IMR-90 (cell line): ENCODE measurements at regions not wholly inside any gene's neighbourhood (a gene's known extent, or its start where the extent isn't known, plus 50 kb on each side); places are given as distances from the start of the nearest gene placed in this dataset.

Source experiments
- ATAC-seq: fragments of 200-7000 bp; cut with Tn5 transposase; 2 replicates; pipeline ENCODE4 v1.9.1; 2020; ENCODE audit warnings: low read depth, mild to moderate bottlenecking, moderate library complexity
- BruUV-seq: library from RNA; stranded (reverse); fragments of 400-500 nt; replicated peaks from 2 replicates; lab custom pipeline; 2021; lab: Mats Ljungman, UMichigan
- CTCF ChIA-PET: fragments of 300-600 bp; formaldehyde crosslinking; extraction: SDS; loops from one replicate; lab custom pipeline; 2021; ENCODE audit warnings: antibody characterized with exemption; lab: Yijun Ruan, JAX
- POLR2A ChIA-PET: fragments of 300-600 bp; sonication (Branson Sonifier 250); formaldehyde crosslinking; loops from one replicate; lab custom pipeline; 2022; ENCODE audit warnings: antibody characterized with exemption; ENCODE audit not compliant: unreplicated experiment; lab: Charles Lee
- DNase-seq: peaks from one replicate; pipeline ENCODE4 v3.0.0; 2013
- H2AFZ ChIP-seq: replicated peaks from 2 replicates; pipeline ENCODE3; 2013; ENCODE audit warnings: low read length, mild to moderate bottlenecking; ENCODE audit not compliant: poor library complexity
- H2AK5ac ChIP-seq: 2 replicates; pipeline ENCODE4 v1.6.1; 2013; ENCODE audit warnings: low read depth, low read length, inconsistent platforms
- H2AK9ac ChIP-seq: replicated peaks from 2 replicates; pipeline ENCODE3; 2013; ENCODE audit warnings: mild to moderate bottlenecking, low read depth, low read length, moderate library complexity; ENCODE audit not compliant: poor library complexity
- H2BK120ac ChIP-seq: 2 replicates; pipeline ENCODE4 v1.6.1; 2013; ENCODE audit warnings: low read depth, low read length, inconsistent platforms
- H2BK15ac ChIP-seq: 3 replicates; pipeline ENCODE4 v1.6.1; 2013; ENCODE audit warnings: low read depth, low read length, inconsistent platforms
- H2BK20ac ChIP-seq: 2 replicates; pipeline ENCODE4 v1.6.1; 2013; ENCODE audit warnings: low read depth, mild to moderate bottlenecking, inconsistent platforms, low read length, moderate library complexity
- H2BK5ac ChIP-seq: 2 replicates; pipeline ENCODE4 v1.6.1; 2013; ENCODE audit warnings: mild to moderate bottlenecking, low read depth, low read length, inconsistent platforms; ENCODE audit not compliant: poor library complexity, severe bottlenecking
- H3K14ac ChIP-seq: replicated peaks from 2 replicates; pipeline ENCODE4 v1.6.1; 2013; ENCODE audit warnings: low read depth, low read length, inconsistent platforms
- H3K18ac ChIP-seq: 2 replicates; pipeline ENCODE4 v1.6.1; 2013; ENCODE audit warnings: low read depth, low read length, control low read depth
- H3K23ac ChIP-seq: 2 replicates; pipeline ENCODE4 v1.6.1; 2013; ENCODE audit warnings: low read depth, low read length, inconsistent platforms
- H3K27ac ChIP-seq: 2 replicates; pipeline ENCODE4 v1.5.1; 2013; ENCODE audit warnings: mild to moderate bottlenecking, control low read depth, low read length; ENCODE audit not compliant: insufficient read depth
- H3K27me3 ChIP-seq: 2 replicates; pipeline ENCODE4 v1.6.1; 2013; ENCODE audit warnings: low read length; ENCODE audit not compliant: control insufficient read depth, insufficient read depth
- H3K36me3 ChIP-seq: 2 replicates; pipeline ENCODE4 v1.6.1; 2013; ENCODE audit warnings: low read length, mixed read lengths; ENCODE audit not compliant: control insufficient read depth, insufficient read depth
- H3K4ac ChIP-seq: 2 replicates; pipeline ENCODE4 v1.6.1; 2013; ENCODE audit warnings: low read depth, low read length, inconsistent platforms
- H3K4me1 ChIP-seq: 2 replicates; pipeline ENCODE4 v1.6.1; 2013; ENCODE audit warnings: low read length, mixed read lengths; ENCODE audit not compliant: control insufficient read depth, insufficient read depth
- H3K4me2 ChIP-seq: 2 replicates; pipeline ENCODE4 v1.6.1; 2013; ENCODE audit warnings: low read depth, mild to moderate bottlenecking, control low read depth, low read length, moderate library complexity
- H3K4me3 ChIP-seq: 2 replicates; pipeline ENCODE4 v1.5.1; 2013; ENCODE audit warnings: low read depth, mild to moderate bottlenecking, control low read depth, low read length, moderate library complexity; ENCODE audit not compliant: insufficient read depth
- H3K56ac ChIP-seq: 2 replicates; pipeline ENCODE4 v1.6.1; 2013; ENCODE audit warnings: low read length, inconsistent platforms; ENCODE audit not compliant: insufficient read depth; ENCODE audit errors: extremely low read depth
- H3K79me1 ChIP-seq, 2 experiments: 2 replicates each; pipeline ENCODE4 v1.6.1; 2013; ENCODE audit warnings: low read length in 2 of 2, inconsistent platforms in 1 of 2, low read depth in 1 of 2
- H3K9ac ChIP-seq: 2 replicates; pipeline ENCODE4 v1.6.1; 2013; ENCODE audit warnings: low read depth, low read length, control low read depth
- H3K9me1 ChIP-seq: 2 replicates; pipeline ENCODE4 v1.6.1; 2013; ENCODE audit warnings: low read length, inconsistent platforms; ENCODE audit not compliant: insufficient read depth
- H3K9me3 ChIP-seq: 2 replicates; pipeline ENCODE4 v1.6.1; 2013; ENCODE audit warnings: low read length; ENCODE audit not compliant: control insufficient read depth, insufficient read depth
- H4K20me1 ChIP-seq: 2 replicates; pipeline ENCODE4 v1.6.1; 2013; ENCODE audit warnings: low read length, inconsistent platforms; ENCODE audit not compliant: insufficient read depth
- H4K5ac ChIP-seq: 2 replicates; pipeline ENCODE4 v1.6.1; 2013; ENCODE audit warnings: mild to moderate bottlenecking, low read depth, low read length, control low read depth
- H4K8ac ChIP-seq, 2 experiments: 2 replicates each; pipeline ENCODE4 v1.6.1; 2013; ENCODE audit warnings: low read depth in 2 of 2, low read length in 2 of 2, control low read depth in 1 of 2, inconsistent platforms in 1 of 2
- H4K91ac ChIP-seq: 2 replicates; pipeline ENCODE4 v1.6.1; 2013; ENCODE audit warnings: low read depth, low read length, inconsistent platforms; ENCODE audit not compliant: insufficient read depth
- CEBPB ChIP-seq: IDR thresholded peaks from 2 replicates; pipeline ENCODE4 v1.6.1; 2012; ENCODE audit warnings: low read depth, low read length, improper control_type of control experiment
- CHD1 ChIP-seq: IDR thresholded peaks from 2 replicates; pipeline ENCODE4 v1.6.1; 2012; ENCODE audit warnings: low read depth, low read length, improper control_type of control experiment
- RAD21 ChIP-seq: IDR thresholded peaks from 2 replicates; pipeline ENCODE4 v1.6.1; 2012; ENCODE audit warnings: low read length, improper control_type of control experiment
- dilution Hi-C: fragments of 300-500 bp; cut with HindIII; formaldehyde crosslinking; loops from one replicate; pipeline ENCODE4 v1.14.3; 2018; ENCODE audit warnings: low sequenced_read_pairs; ENCODE audit not compliant: unreplicated experiment
- in situ Hi-C: fragments of 300-500 bp; cut with MboI; formaldehyde crosslinking; loops from 3 replicates; pipeline ENCODE4 v1.14.3; 2019; ENCODE audit warnings: low sequenced_read_pairs, inconsistent platforms, mixed read lengths
- intact Hi-C: fragments of 100-400 bp; cut with micrococcal nuclease; formaldehyde crosslinking; loops from 2 replicates; pipeline ENCODE4 v1.10.0; 2022
- TF ChIP-seq, protein P1 (sequence below): fragments of 150-350 bp; IDR thresholded peaks from 2 replicates; pipeline ENCODE4 v1.6.1; 2017; ENCODE audit warnings: mild to moderate bottlenecking, antibody characterized with exemption, low read length, low read depth

DNA sequence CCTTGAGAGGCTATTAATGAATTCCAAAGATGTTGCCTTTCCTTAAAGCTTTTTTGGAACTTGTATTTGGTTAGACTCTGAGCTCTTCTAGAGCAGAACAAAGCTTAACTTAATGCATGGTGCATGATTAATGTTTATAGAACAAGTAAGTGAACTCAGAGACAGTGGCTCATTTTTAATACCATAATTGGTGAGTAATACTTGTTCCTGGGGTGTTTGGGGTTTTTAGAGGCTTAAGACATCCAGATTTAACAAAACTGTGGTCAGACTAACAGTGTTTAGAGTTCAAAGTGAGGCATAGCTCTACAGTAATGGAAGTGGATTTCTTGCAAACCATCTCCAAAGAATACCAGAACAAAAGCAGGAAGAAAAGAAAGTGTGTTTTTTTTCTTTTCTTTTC, 73.7 kb upstream of the CTSC start:
- Histone ChIP-seq H3K14ac (no peak overlapping the region), H3K23ac (no peak overlapping the region), H3K18ac (peak overlapping the region; percentile 79; the same call in 1 of the 2 replicates), H4K20me1 (no peaks in the 10 kb centered on the region), H3K9ac (no peak overlapping the region), H2AK9ac (no peak overlapping the region), H3K56ac (no peak overlapping the region), H3K27me3 (no peaks in the 10 kb centered on the region), H3K4ac (no peak overlapping the region), H3K4me3 (no peak overlapping the region), H3K27ac (peak overlapping the region; percentile 37; the same call in 1 of the 2 replicates), H3K36me3 (no peaks in the 10 kb centered on the region), H3K4me1 (peaks cover 8% of the 10 kb centered on the region), H3K4me2 (peak overlapping the region; percentile 71; the same call in 1 of the 2 replicates), H2BK120ac (no peak overlapping the region), H2BK15ac (no peak overlapping the region), H2BK20ac (no peak overlapping the region; the same call in 1 of the 2 replicates), H2AK5ac (no peak overlapping the region), H2AFZ (no peak overlapping the region), H4K5ac (no peak overlapping the region), H3K9me1 (no peaks in the 10 kb centered on the region), H2BK5ac (peak overlapping the region; percentile 63), H3K79me1 (no peaks in the 10 kb centered on the region), H3K9me3 (no peaks in the 10 kb centered on the region), H4K91ac (no peak overlapping the region), H4K8ac (no peak overlapping the region)
- BruUV-seq, result no TSS peak
- TF ChIP-seq, protein P1, sequence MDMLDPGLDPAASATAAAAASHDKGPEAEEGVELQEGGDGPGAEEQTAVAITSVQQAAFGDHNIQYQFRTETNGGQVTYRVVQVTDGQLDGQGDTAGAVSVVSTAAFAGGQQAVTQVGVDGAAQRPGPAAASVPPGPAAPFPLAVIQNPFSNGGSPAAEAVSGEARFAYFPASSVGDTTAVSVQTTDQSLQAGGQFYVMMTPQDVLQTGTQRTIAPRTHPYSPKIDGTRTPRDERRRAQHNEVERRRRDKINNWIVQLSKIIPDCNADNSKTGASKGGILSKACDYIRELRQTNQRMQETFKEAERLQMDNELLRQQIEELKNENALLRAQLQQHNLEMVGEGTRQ, result no peak
- TF ChIP-seq CHD1, result no peak
- TF ChIP-seq CEBPB, result no peak
- TF ChIP-seq RAD21, result no peak
- peak; percentile 92 for DNase-seq
- in situ Hi-C loops (no loop called here), dilution Hi-C loops (no loop called here), intact Hi-C loops (no loop called here)
- POLR2A ChIA-PET, result no interaction called here
- ATAC-seq, result peak; percentile 93
- CTCF ChIA-PET, result no interaction called here
